A549 (cell line): ENCODE measurements at regions not wholly inside any gene's neighbourhood (a gene's known extent, or its start where the extent isn't known, plus 50 kb on each side); places are given as distances from the start of the nearest gene placed in this dataset.

ENCODE experiments used
- ATAC-seq, 2 experiments: fragments of 200-7000 bp in 1 of 2; fragments of >200 bp in 1 of 2; cut with Nextera tagmentation in 1 of 2; cut with Tn5 transposase in 1 of 2; 3 replicates each; pipeline versions ENCODE4 v1.8.0 to v1.9.1; 2018 to 2020; ENCODE audit warnings: mild to moderate bottlenecking in 1 of 2, moderate library complexity in 1 of 2
- CTCF ChIA-PET: fragments of 300-600 bp; sonication (Branson Sonifier 250); formaldehyde crosslinking; extraction: SDS; loops from one replicate; lab custom pipeline; 2021; ENCODE audit warnings: antibody characterized with exemption, inconsistent platforms; lab: Yijun Ruan, JAX
- POLR2A ChIA-PET: fragments of 350-600 bp; formaldehyde crosslinking; extraction: SDS; loops from one replicate; lab custom pipeline; 2021; ENCODE audit warnings: antibody characterized with exemption, inconsistent platforms; lab: Yijun Ruan, JAX
- DNase-seq, 2 experiments: peaks; one replicate each; pipeline versions ENCODE4 v3.0.0 to v3.0.0-alpha.2; 2011 to 2016; ENCODE audit warnings: low read depth in 1 of 2, low spot score in 1 of 2
- FAIRE-seq: peaks from 2 replicates; lab custom pipeline; 2011; peaks lifted over from hg19 to GRCh38; lab: Jason Lieb, UNC
- H3K27ac ChIP-seq, 2 experiments: fragments of >200 bp; sonication (Bioruptor Twin); formaldehyde crosslinking; 3 replicates each; pipeline ENCODE4 v1.5.1; 2016 to 2017
- H3K4me1 ChIP-seq: fragments of >200 bp; sonication (Bioruptor Twin); formaldehyde crosslinking; 3 replicates; pipeline ENCODE4 v1.6.1; 2016
- H3K4me2 ChIP-seq: fragments of >200 bp; sonication (Bioruptor Twin); formaldehyde crosslinking; 3 replicates; pipeline ENCODE4 v1.6.1; 2016
- H3K4me3 ChIP-seq: fragments of >200 bp; sonication (Bioruptor Twin); formaldehyde crosslinking; 3 replicates; pipeline ENCODE4 v1.5.1; 2016
- H3K9me3 ChIP-seq: fragments of >200 bp; sonication (Bioruptor Twin); formaldehyde crosslinking; 3 replicates; pipeline ENCODE4 v1.6.1; 2016
- CHD4 ChIP-seq: fragments of 200-600 bp; sonication (generic); IDR thresholded peaks from 2 replicates; pipeline ENCODE4 v1.6.1; 2016; ENCODE audit warnings: antibody characterized with exemption, mild to moderate bottlenecking, borderline replicate concordance
- CTCF ChIP-seq: fragments of >200 bp; sonication (Bioruptor Twin); formaldehyde crosslinking; IDR thresholded peaks from 3 replicates; pipeline ENCODE4 v1.5.1; 2016
- GATA3 ChIP-seq: IDR thresholded peaks from 2 replicates; pipeline ENCODE4 v1.6.1; 2012; ENCODE audit warnings: borderline replicate concordance
- HDAC2 ChIP-seq: fragments of 200-600 bp; sonication (generic); IDR thresholded peaks from 2 replicates; pipeline ENCODE4 v1.6.1; 2016
- HEYL ChIP-seq: fragments of 250-450 bp; sonication (Bioruptor Pico); IDR thresholded peaks from 2 replicates; pipeline ENCODE4 v1.8.0; 2021; ENCODE audit warnings: mild to moderate bottlenecking, moderate library complexity
- HOXA7 ChIP-seq: fragments of 250-450 bp; sonication (Bioruptor Pico); IDR thresholded peaks from 2 replicates; pipeline ENCODE4 v1.5.0; 2020; ENCODE audit warnings: mild to moderate bottlenecking, moderate library complexity
- JUN ChIP-seq, 2 experiments: fragments of >200 bp; sonication (Bioruptor Twin); formaldehyde crosslinking; IDR thresholded peaks; 2 replicates in 1 of 2; 3 replicates in 1 of 2; pipeline ENCODE4 v1.6.1; 2016 to 2017
- JUNB ChIP-seq: fragments of >200 bp; sonication (Bioruptor Twin); formaldehyde crosslinking; IDR thresholded peaks from 2 replicates; pipeline ENCODE4 v1.6.1; 2016
- NFE2L2 ChIP-seq: fragments of 150-350 bp; conservative IDR thresholded peaks from 2 replicates; pipeline ENCODE4 v1.6.1; 2014; ENCODE audit warnings: low read length
- PBX3 ChIP-seq: IDR thresholded peaks from 2 replicates; pipeline ENCODE4 v1.6.1; 2012
- POLR2AphosphoS2 ChIP-seq: conservative IDR thresholded peaks from 2 replicates; pipeline ENCODE4 v1.6.1; 2012; ENCODE audit warnings: low read length, improper control_type of control experiment, inconsistent platforms
- SMC3 ChIP-seq: fragments of >200 bp; sonication (Bioruptor Twin); formaldehyde crosslinking; IDR thresholded peaks from 3 replicates; pipeline ENCODE4 v1.6.1; 2018; ENCODE audit warnings: inconsistent platforms
- SREBF2 ChIP-seq: fragments of 450-650 bp; IDR thresholded peaks from 2 replicates; pipeline ENCODE4 v1.6.1; 2014; ENCODE audit warnings: mild to moderate bottlenecking, moderate library complexity
- TFCP2L1 ChIP-seq: fragments of 250-450 bp; sonication (Bioruptor Pico); IDR thresholded peaks from 2 replicates; pipeline ENCODE4 v1.5.0; 2021; ENCODE audit warnings: mild to moderate bottlenecking
- TP53 ChIP-seq: fragments of 250-450 bp; sonication (Bioruptor Pico); IDR thresholded peaks from 2 replicates; pipeline ENCODE4 v1.5.0; 2021; ENCODE audit warnings: mild to moderate bottlenecking, moderate library complexity
- USF2 ChIP-seq: fragments of 450-650 bp; IDR thresholded peaks from 2 replicates; pipeline ENCODE4 v1.6.1; 2014; ENCODE audit warnings: antibody characterized with exemption
- ZC3H11A ChIP-seq: fragments of 450-650 bp; IDR thresholded peaks from 2 replicates; pipeline ENCODE4 v1.6.1; 2014; ENCODE audit warnings: antibody characterized with exemption, mild to moderate bottlenecking
- ZNF302 ChIP-seq: fragments of 250-450 bp; sonication (Bioruptor Pico); IDR thresholded peaks from 2 replicates; pipeline ENCODE4 v1.9.0; 2021; ENCODE audit warnings: inconsistent platforms, mild to moderate bottlenecking, moderate library complexity
- ZSCAN20 ChIP-seq: fragments of 250-450 bp; sonication (Bioruptor Pico); IDR thresholded peaks from 2 replicates; pipeline ENCODE4 v1.8.0; 2022; ENCODE audit warnings: mild to moderate bottlenecking, moderate library complexity
- WGBS: methylation state at CpG from one replicate; pipeline ENCODE4 v1.1.6; 2017; ENCODE audit errors: missing lambda C conversion rate; 5-methylcytosine and 5-hydroxymethylcytosine counted together

GRCh38 chr5:51039424-51040329 is 343.6 kb upstream of the ISL1 start:
- WGBS, result 2% methylated on average over 6 of the region's 6 CpGs
- POLR2A ChIA-PET, result no interaction called here
- DNase-seq, result no peak

GRCh38 chr5:51043745-51044144 is 339.5 kb upstream of the ISL1 start:
- TF ChIP-seq HEYL (CRISPR knock-in tag), result no peak
- TF ChIP-seq SMC3, result no peak
- no peak for TF ChIP-seq TFCP2L1
- no peak for TF ChIP-seq ZNF302 (CRISPR knock-in tag)
- TF ChIP-seq NFE2L2, result no peak
- TF ChIP-seq CHD4, result no peak
- TF ChIP-seq GATA3, result no peak
- no peak for TF ChIP-seq PBX3
- no peak for TF ChIP-seq HDAC2
- TF ChIP-seq JUN (IDR thresholded peaks at IDR 0.05), result no peak
- no peak for TF ChIP-seq SREBF2
- TF ChIP-seq TP53 (CRISPR knock-in tag), result no peak
- 2% methylated on average over 5 of the region's 5 CpGs for WGBS
- Histone ChIP-seq H3K27ac (no peak overlapping the region), H3K4me2 (no peak overlapping the region), H3K9me3 (no peaks in the 10 kb centered on the region), H3K4me3 (no peak overlapping the region), H3K4me1 (no peaks in the 10 kb centered on the region)
- no peak for FAIRE-seq
- ChIA-PET CTCF (no interaction called here), POLR2A (no interaction called here)
- ATAC-seq, result no peak
- DNase-seq, result no peak

More at GRCh38 chr5:51039424-51040329, 343.6 kb upstream of the ISL1 start:
- TF ChIP-seq TP53 (CRISPR knock-in tag), result no peak
- no peak for TF ChIP-seq JUN (IDR thresholded peaks at IDR 0.05)
- no peak for TF ChIP-seq HOXA7 (CRISPR knock-in tag)
- no peak for TF ChIP-seq POLR2AphosphoS2
- TF ChIP-seq CTCF, result no peak
- TF ChIP-seq CHD4, result no peak
- no peak for TF ChIP-seq ZC3H11A
- TF ChIP-seq PBX3, result no peak
- no peak for TF ChIP-seq JUNB
- no peak for TF ChIP-seq SREBF2
- TF ChIP-seq USF2, result no peak
- no peak for TF ChIP-seq SMC3
- no peak for TF ChIP-seq ZSCAN20 (CRISPR knock-in tag)
- no peak overlapping the region for H3K4me2 ChIP-seq
- ATAC-seq, result no peak
- no peaks in the 10 kb centered on the region for H3K4me1 ChIP-seq
- H3K4me3 ChIP-seq, result no peak overlapping the region
- FAIRE-seq, result no peak
- CTCF ChIA-PET, result no interaction called here
- no peaks in the 10 kb centered on the region for H3K9me3 ChIP-seq
- no peak overlapping the region for H3K27ac ChIP-seq
